Prostate gland (tissue), 2 donors: ENCODE measurements at regions not wholly inside any gene's neighbourhood (a gene's known extent, or its start where the extent isn't known, plus 50 kb on each side); places are given as distances from the start of the nearest gene placed in this dataset.

Experiments used
- DNase-seq: peaks from one replicate; pipeline ENCODE4 v3.0.0-alpha.2; 2019; ENCODE audit warnings: low spot score
- H3K27ac ChIP-seq, 2 donors: fragments of 200-600 bp; sonication (generic); 2 replicates each; pipeline ENCODE4 v1.5.1; 2017 to 2019
- H3K27me3 ChIP-seq: fragments of 200-600 bp; sonication (generic); replicated peaks from 2 replicates; pipeline ENCODE4 v1.5.1; 2019; ENCODE audit not compliant: insufficient read depth
- H3K36me3 ChIP-seq, 2 donors: fragments of 200-600 bp; sonication (generic); 1 replicate in 1 of 2; 2 replicates in 1 of 2; pipeline versions ENCODE4 v1.5.1 to v1.8.1; 2017 to 2019
- H3K4me1 ChIP-seq: fragments of 200-600 bp; sonication (generic); replicated peaks from 2 replicates; pipeline ENCODE4 v1.5.1; 2019
- H3K4me3 ChIP-seq, 2 donors: fragments of 200-600 bp; sonication (generic); 2 replicates each; pipeline ENCODE4 v1.5.1; 2017 to 2019
- H3K9me3 ChIP-seq: fragments of 200-600 bp; sonication (generic); 2 replicates; pipeline ENCODE4 v1.5.1; 2017
- CTCF ChIP-seq, 4 experiments: fragments of 200-600 bp in 2 of 4; fragments of 450-650 bp in 2 of 4; sonication (generic) in 2 of 4; IDR thresholded peaks; 1 replicate in 3 of 4; 2 replicates in 1 of 4; pipeline ENCODE4 v1.5.1; 2016 to 2019; ENCODE audit warnings: antibody characterized with exemption in 4 of 4, mild to moderate bottlenecking in 2 of 4, moderate library complexity in 2 of 4
- POLR2A ChIP-seq: fragments of 450-650 bp; IDR thresholded peaks from one replicate; pipeline ENCODE4 v1.6.1; 2016; ENCODE audit warnings: antibody characterized with exemption, mild to moderate bottlenecking
- POLR2AphosphoS5 ChIP-seq: sonication (generic); formaldehyde crosslinking; IDR thresholded peaks from one replicate; pipeline ENCODE4 v1.6.1; 2017; ENCODE audit warnings: antibody characterized with exemption
- WGBS: methylation state at CpG from one replicate; pipeline ENCODE4 v1.1.5; 2018; 5-methylcytosine and 5-hydroxymethylcytosine counted together
- intact Hi-C: fragments of 100-400 bp; cut with DNase I; formaldehyde crosslinking; loops from one replicate; pipeline ENCODE4 v1.14.2; 2022

- Histone ChIP-seq H3K4me3 (no peak overlapping the region), H3K27me3 (no peaks in the 10 kb centered on the region), H3K36me3 (no peaks in the 10 kb centered on the region), H3K4me1 (no peaks in the 10 kb centered on the region), H3K27ac (no peak overlapping the region), H3K9me3 (no peaks in the 10 kb centered on the region)
- WGBS, result 94% methylated on average over 3 of the region's 3 CpGs
- DNase-seq, result no peak
- TF ChIP-seq POLR2A (no peak), POLR2AphosphoS5 (no peak), CTCF (IDR thresholded peaks at IDR 0.05) (no peak)
- intact Hi-C loops, result no loop called here
These were observed 97.8 kb downstream of the AQP9 start for GRCh38 chr15:58235961-58236360.

GRCh38 chr15:58240191-58240932 lies 102.2 kb downstream of the AQP9 start:
- H3K36me3 ChIP-seq, result no peaks in the 10 kb centered on the region
- no peak for DNase-seq
- H3K9me3 ChIP-seq, result no peaks in the 10 kb centered on the region
- H3K27ac ChIP-seq, result no peak overlapping the region
- TF ChIP-seq CTCF (IDR thresholded peaks at IDR 0.05), result no peak
- no peak for TF ChIP-seq POLR2A
- TF ChIP-seq POLR2AphosphoS5, result no peak
- no peak overlapping the region for H3K4me3 ChIP-seq
- no peaks in the 10 kb centered on the region for H3K27me3 ChIP-seq
- intact Hi-C loops, result no loop called here
- H3K4me1 ChIP-seq, result no peaks in the 10 kb centered on the region
- 85% methylated on average over 9 of the region's 9 CpGs for WGBS

- Histone ChIP-seq H3K4me1 (no peaks in the 10 kb centered on the region), H3K4me3 (no peak overlapping the region), H3K27me3 (no peaks in the 10 kb centered on the region), H3K27ac (no peak overlapping the region), H3K36me3 (no peaks in the 10 kb centered on the region), H3K9me3 (no peaks in the 10 kb centered on the region)
- no peak for TF ChIP-seq POLR2A
- no peak for TF ChIP-seq POLR2AphosphoS5
- TF ChIP-seq CTCF (IDR thresholded peaks at IDR 0.05), result no peak
- intact Hi-C loops, result no loop called here
- DNase-seq, result no peak
- WGBS, result 54% methylated on average over 7 of the region's 7 CpGs
These were observed 103.7 kb downstream of the AQP9 start for GRCh38 chr15:58241872-58242271.

GRCh38 chr15:58243070-58243469 lies 104.9 kb downstream of the AQP9 start:
- H3K4me3 ChIP-seq, result no peak overlapping the region
- DNase-seq, result no peak
- no peaks in the 10 kb centered on the region for H3K4me1 ChIP-seq
- no peaks in the 10 kb centered on the region for H3K36me3 ChIP-seq
- no peak overlapping the region for H3K27ac ChIP-seq
- 72% methylated on average over 7 of the region's 7 CpGs for WGBS
- no peaks in the 10 kb centered on the region for H3K9me3 ChIP-seq
- H3K27me3 ChIP-seq, result no peaks in the 10 kb centered on the region
- intact Hi-C loops, result no loop called here
- no peak for TF ChIP-seq POLR2AphosphoS5
- TF ChIP-seq CTCF (IDR thresholded peaks at IDR 0.05), result no peak
- no peak for TF ChIP-seq POLR2A

GRCh38 chr15:58244536-58244935 lies 106.4 kb downstream of the AQP9 start:
- no peaks in the 10 kb centered on the region for H3K27me3 ChIP-seq
- peaks cover 6% of the 10 kb centered on the region for H3K4me1 ChIP-seq
- no peak for DNase-seq
- WGBS, result 85% methylated on average over 7 of the region's 7 CpGs
- intact Hi-C loops, result no loop called here
- no peaks in the 10 kb centered on the region for H3K36me3 ChIP-seq
- no peaks in the 10 kb centered on the region for H3K9me3 ChIP-seq
- H3K4me3 ChIP-seq, result no peak overlapping the region
- TF ChIP-seq CTCF (IDR thresholded peaks at IDR 0.05) (no peak), POLR2AphosphoS5 (no peak), POLR2A (no peak)
- no peak overlapping the region for H3K27ac ChIP-seq
